Activated CD4-positive, alpha-beta T cell treated with anti-CD3 and anti-CD28 coated beads, Interleukin-2, amount 10 ng/mL, durations not matched to agents 24 days and 14 days (primary cell): ENCODE measurements at regions not wholly inside any gene's neighbourhood (a gene's known extent, or its start where the extent isn't known, plus 50 kb on each side); places are given as distances from the start of the nearest gene placed in this dataset.

Source experiments
- DNase-seq: peaks from one replicate; pipeline ENCODE4 v3.0.0; 2022
- H3K27ac Mint-ChIP-seq: one replicate; pipeline ENCODE4 v1.8.0; 2022; ENCODE audit warnings: mild to moderate bottlenecking, mixed read lengths
- H3K27me3 Mint-ChIP-seq: one replicate; pipeline ENCODE4 v1.8.0; 2022; ENCODE audit warnings: mixed read lengths
- H3K36me3 Mint-ChIP-seq: one replicate; pipeline ENCODE4 v1.8.0; 2022; ENCODE audit warnings: low read depth, mild to moderate bottlenecking, mixed read lengths
- H3K4me1 Mint-ChIP-seq: one replicate; pipeline ENCODE4 v1.8.0; 2021; ENCODE audit warnings: mixed read lengths
- H3K4me3 Mint-ChIP-seq: one replicate; pipeline ENCODE4 v1.8.0; 2022; ENCODE audit warnings: mild to moderate bottlenecking, moderate library complexity, mixed read lengths
- H3K9me3 Mint-ChIP-seq: one replicate; pipeline ENCODE4 v1.8.0; 2021; ENCODE audit warnings: mixed read lengths
- intact Hi-C: fragments of 100-400 bp; cut with micrococcal nuclease; formaldehyde crosslinking; loops from one replicate; pipeline ENCODE4 v1.15.1; 2023

- H3K36me3 Mint-ChIP-seq = no peaks in the 10 kb centered on the region
- intact Hi-C loops = loop anchor here (1.0 to 2.0 kb wide), 9 partner anchors 88 to 484 kb away; no protein-coding TSS in a partner anchor
- no peak for DNase-seq
These were observed 509.9 kb downstream of the SHQ1 start for GRCh38 chr3:72338082-72338941.

GRCh38 chr3:72337480-72337855 is 510.8 kb downstream of the SHQ1 start:
- no peaks in the 10 kb centered on the region for H3K9me3 Mint-ChIP-seq
- no peaks in the 10 kb centered on the region for H3K27me3 Mint-ChIP-seq
- no peaks in the 10 kb centered on the region for H3K36me3 Mint-ChIP-seq
- no peak overlapping the region for H3K27ac Mint-ChIP-seq
- H3K4me3 Mint-ChIP-seq = no peak overlapping the region
- no peak for DNase-seq
- intact Hi-C loops = no loop called here
- H3K4me1 Mint-ChIP-seq = peaks cover 13% of the 10 kb centered on the region

More at GRCh38 chr3:72338082-72338941, 509.9 kb downstream of the SHQ1 start:
- peaks cover 21% of the 10 kb centered on the region for H3K4me1 Mint-ChIP-seq
- no peak overlapping the region for H3K27ac Mint-ChIP-seq
- H3K4me3 Mint-ChIP-seq = no peak overlapping the region
- H3K9me3 Mint-ChIP-seq = no peaks in the 10 kb centered on the region
- H3K27me3 Mint-ChIP-seq = no peaks in the 10 kb centered on the region

DNA sequence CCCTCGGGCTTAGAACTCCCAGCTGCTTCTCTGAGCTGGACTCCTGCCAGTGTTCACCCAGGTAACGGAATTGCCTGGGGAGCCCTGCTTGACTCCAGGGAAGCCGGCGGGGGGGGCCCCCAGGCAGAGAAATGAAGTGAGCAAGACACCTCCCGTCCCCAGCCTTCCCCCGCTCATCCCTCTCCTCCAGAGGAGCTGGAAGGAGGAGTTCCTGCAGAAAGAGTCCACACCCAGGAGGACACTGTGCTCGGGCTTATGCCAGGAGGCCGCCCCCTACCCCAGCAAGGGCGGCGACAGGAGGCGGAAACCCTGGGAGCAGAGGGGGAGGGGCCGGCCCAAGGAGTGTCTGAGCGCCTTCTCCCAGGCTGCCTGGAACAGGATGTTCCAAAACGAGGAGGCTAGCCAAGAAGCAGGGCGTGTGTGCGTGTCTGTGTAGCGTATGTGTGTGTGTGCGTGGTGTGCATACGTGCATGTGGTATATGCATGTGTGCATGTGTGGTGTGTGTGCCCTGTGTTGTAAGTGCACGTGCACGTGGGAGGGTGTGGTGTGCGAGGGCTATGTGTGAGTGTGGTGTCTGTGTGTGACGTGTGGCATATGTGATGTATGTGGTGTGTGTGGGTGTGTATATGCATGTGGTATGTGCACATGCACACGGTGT is 511.3 kb downstream of the SHQ1 start:
- peaks cover 10% of the 10 kb centered on the region for H3K4me1 Mint-ChIP-seq
- no peaks in the 10 kb centered on the region for H3K27me3 Mint-ChIP-seq
- H3K9me3 Mint-ChIP-seq = no peaks in the 10 kb centered on the region
- H3K4me3 Mint-ChIP-seq = no peak overlapping the region
- no peak overlapping the region for H3K27ac Mint-ChIP-seq
- intact Hi-C loops = no loop called here
- H3K36me3 Mint-ChIP-seq = no peaks in the 10 kb centered on the region
- DNase-seq = no peak

DNA sequence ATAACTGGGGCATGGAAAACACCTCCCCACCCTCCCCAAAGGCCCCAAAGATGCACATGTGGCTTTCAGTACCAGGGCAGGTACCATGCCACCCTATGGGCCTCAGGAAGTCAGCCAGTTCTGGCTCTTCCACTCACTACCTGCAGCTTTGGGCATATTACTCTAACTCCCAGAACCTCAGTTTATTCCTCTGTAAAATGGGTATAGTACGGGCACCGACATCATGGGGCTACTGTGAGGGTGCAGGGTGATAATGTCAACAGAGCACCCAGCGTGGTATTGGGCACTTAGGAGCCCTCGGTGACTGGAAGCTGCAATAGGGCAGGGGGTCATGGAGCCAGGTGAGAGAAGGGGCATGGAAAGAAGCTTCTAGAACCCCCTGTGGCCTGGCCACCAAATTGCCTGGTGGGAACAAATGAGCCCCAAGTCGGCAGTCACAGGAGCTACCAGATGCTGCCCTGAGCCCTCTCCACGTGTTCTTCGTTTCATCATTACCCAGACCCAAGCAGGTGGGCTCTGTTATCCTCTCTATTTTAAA is 512.1 kb downstream of the SHQ1 start:
- H3K4me3 Mint-ChIP-seq = no peak overlapping the region
- no peaks in the 10 kb centered on the region for H3K36me3 Mint-ChIP-seq
- no peak for DNase-seq
- H3K9me3 Mint-ChIP-seq = no peaks in the 10 kb centered on the region
- intact Hi-C loops = no loop called here
- peaks cover 1% of the 10 kb centered on the region for H3K27me3 Mint-ChIP-seq
- H3K4me1 Mint-ChIP-seq = peaks cover 4% of the 10 kb centered on the region
- H3K27ac Mint-ChIP-seq = no peak overlapping the region

DNA sequence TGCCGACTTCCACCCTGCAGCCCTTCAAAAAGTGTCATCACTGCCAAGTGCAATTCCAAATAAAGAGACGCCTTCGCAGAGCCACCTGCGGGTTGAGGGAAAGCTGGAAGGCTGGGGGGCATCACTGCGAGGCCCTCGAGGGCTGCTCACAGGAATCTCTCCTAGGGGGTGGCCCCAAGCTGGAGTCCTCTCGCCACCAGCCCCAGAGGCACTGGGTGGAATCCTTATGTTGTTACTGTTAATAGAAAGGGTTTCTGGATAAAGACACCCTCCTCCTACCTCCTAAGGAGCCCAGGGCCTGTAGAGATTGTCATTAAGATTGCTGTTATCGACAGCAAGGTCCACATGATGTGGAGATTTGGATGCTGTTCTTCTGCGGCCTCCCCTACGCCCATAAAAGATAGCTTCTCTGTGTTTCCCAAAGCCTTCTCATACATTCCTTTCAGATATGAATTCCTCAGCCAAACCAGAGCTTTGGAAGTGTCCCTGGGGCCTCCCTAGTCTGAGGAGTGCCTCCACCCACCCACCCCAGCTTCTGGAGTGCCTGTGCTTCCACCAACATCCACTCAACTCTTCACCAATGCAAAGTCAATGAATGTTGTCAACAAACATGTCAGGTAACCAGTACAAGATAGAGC is 512.7 kb downstream of the SHQ1 start:
- no peaks in the 10 kb centered on the region for H3K36me3 Mint-ChIP-seq
- H3K9me3 Mint-ChIP-seq = no peaks in the 10 kb centered on the region
- peaks cover 1% of the 10 kb centered on the region for H3K27me3 Mint-ChIP-seq
- H3K4me3 Mint-ChIP-seq = no peak overlapping the region
- DNase-seq = no peak
- intact Hi-C loops = no loop called here
- H3K4me1 Mint-ChIP-seq = peaks cover under 1% of the 10 kb centered on the region
- H3K27ac Mint-ChIP-seq = no peak overlapping the region

- Mint-ChIP-seq H3K9me3 (no peaks in the 10 kb centered on the region), H3K36me3 (no peaks in the 10 kb centered on the region), H3K4me1 (no peaks in the 10 kb centered on the region), H3K27ac (no peak overlapping the region), H3K4me3 (no peak overlapping the region), H3K27me3 (peaks cover 1% of the 10 kb centered on the region)
- intact Hi-C loops = no loop called here
- no peak for DNase-seq
These were observed 513.4 kb downstream of the SHQ1 start for GRCh38 chr3:72334681-72335457.

DNA sequence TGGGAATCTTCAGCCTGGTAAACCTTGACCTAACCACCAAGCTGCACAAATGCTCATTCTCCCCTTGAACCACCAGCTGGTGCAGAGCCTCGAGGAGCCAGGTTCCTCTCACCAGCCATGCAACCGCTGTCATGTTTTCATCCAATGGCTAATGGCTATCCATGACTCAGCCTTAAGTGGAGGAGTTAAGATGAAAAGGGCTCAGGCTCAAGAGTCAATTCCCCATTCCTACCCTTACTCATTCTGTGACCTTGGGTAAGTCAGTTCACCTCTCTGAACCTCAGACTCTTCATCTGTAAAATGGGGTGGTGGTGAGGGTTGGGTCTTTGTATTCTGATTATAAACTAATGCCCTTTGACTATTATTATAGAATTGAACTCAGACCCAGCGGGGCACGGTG is 515.6 kb downstream of the SHQ1 start:
- H3K9me3 Mint-ChIP-seq = peaks cover 2% of the 10 kb centered on the region
- no peak overlapping the region for H3K27ac Mint-ChIP-seq
- intact Hi-C loops = no loop called here
- no peak for DNase-seq
- no peak overlapping the region for H3K4me3 Mint-ChIP-seq
- H3K27me3 Mint-ChIP-seq = peaks cover 5% of the 10 kb centered on the region
- no peaks in the 10 kb centered on the region for H3K4me1 Mint-ChIP-seq
- no peaks in the 10 kb centered on the region for H3K36me3 Mint-ChIP-seq

- Mint-ChIP-seq H3K27ac (no peak overlapping the region), H3K4me1 (no peaks in the 10 kb centered on the region), H3K4me3 (no peak overlapping the region), H3K27me3 (peaks cover 5% of the 10 kb centered on the region), H3K36me3 (no peaks in the 10 kb centered on the region), H3K9me3 (peaks cover 8% of the 10 kb centered on the region)
- intact Hi-C loops = no loop called here
- no peak for DNase-seq
These were observed 516.2 kb downstream of the SHQ1 start for GRCh38 chr3:72332036-72332435.

GRCh38 chr3:72331076-72331475 is 517.2 kb downstream of the SHQ1 start:
- Mint-ChIP-seq H3K36me3 (no peaks in the 10 kb centered on the region), H3K4me3 (no peak overlapping the region), H3K27ac (no peak overlapping the region), H3K9me3 (peaks cover 11% of the 10 kb centered on the region), H3K4me1 (no peaks in the 10 kb centered on the region), H3K27me3 (peaks cover 5% of the 10 kb centered on the region)
- intact Hi-C loops = no loop called here
- DNase-seq = no peak

- Mint-ChIP-seq H3K4me3 (no peak overlapping the region), H3K27me3 (peaks cover 5% of the 10 kb centered on the region), H3K36me3 (no peaks in the 10 kb centered on the region), H3K4me1 (no peaks in the 10 kb centered on the region), H3K9me3 (peaks cover 11% of the 10 kb centered on the region), H3K27ac (no peak overlapping the region)
- intact Hi-C loops = no loop called here
- no peak for DNase-seq
These were observed 518.9 kb downstream of the SHQ1 start for GRCh38 chr3:72329354-72329753.

- Mint-ChIP-seq H3K4me1 (no peaks in the 10 kb centered on the region), H3K27me3 (peaks cover 5% of the 10 kb centered on the region), H3K27ac (no peak overlapping the region), H3K36me3 (no peaks in the 10 kb centered on the region), H3K4me3 (no peak overlapping the region), H3K9me3 (peaks cover 11% of the 10 kb centered on the region)
- no peak for DNase-seq
- intact Hi-C loops = no loop called here
These were observed 519.4 kb downstream of the SHQ1 start for GRCh38 chr3:72328755-72329277.

DNA sequence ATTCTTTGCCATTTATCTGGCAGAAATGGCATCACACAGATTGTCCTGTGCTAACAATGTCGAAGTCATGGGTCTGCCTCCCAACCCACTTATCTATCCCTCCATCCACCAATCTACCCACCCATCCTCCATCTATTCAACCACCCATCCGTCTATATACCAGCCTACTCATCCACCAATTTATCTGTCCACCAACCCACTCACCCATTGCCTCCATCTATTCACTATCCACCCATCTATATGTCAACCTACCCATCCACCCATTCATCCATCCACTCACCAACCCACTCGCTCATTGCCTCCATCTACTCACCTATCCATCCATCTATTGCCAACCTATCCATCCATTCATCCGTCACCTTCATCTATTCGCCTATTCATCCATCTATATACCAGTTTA is 521.2 kb downstream of the SHQ1 start:
- DNase-seq = no peak
- no peaks in the 10 kb centered on the region for H3K36me3 Mint-ChIP-seq
- intact Hi-C loops = no loop called here
- peaks cover 5% of the 10 kb centered on the region for H3K27me3 Mint-ChIP-seq
- peaks cover 11% of the 10 kb centered on the region for H3K9me3 Mint-ChIP-seq
- no peak overlapping the region for H3K4me3 Mint-ChIP-seq
- no peak overlapping the region for H3K27ac Mint-ChIP-seq
- no peaks in the 10 kb centered on the region for H3K4me1 Mint-ChIP-seq

DNA sequence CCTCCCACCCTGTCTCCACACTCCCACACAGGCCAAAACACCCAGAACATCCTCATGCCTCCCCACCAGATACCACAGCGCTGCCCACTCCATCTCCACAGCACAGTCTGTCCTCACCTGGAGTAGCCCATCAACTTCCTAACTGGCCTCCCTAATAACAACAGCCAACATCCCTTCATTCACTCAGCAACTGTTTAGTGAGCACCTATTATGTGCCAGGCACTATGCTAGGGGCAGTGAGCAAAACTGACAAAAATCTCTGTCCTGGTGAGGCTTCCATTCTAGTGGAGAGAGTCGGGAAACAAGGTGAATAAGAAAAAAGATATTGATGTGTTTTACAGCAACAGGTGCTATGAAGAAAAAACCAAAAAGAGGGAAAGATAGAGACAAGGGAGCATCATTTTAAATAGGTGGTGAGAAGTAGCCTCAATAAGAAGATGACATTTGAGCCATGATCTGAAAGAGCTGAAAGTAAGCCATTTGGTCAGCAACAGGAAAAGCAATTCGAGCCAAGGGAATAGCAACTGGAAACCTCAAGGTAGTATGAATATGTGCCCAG is 523.9 kb downstream of the SHQ1 start:
- H3K9me3 Mint-ChIP-seq = peaks cover 11% of the 10 kb centered on the region
- no peaks in the 10 kb centered on the region for H3K36me3 Mint-ChIP-seq
- H3K4me3 Mint-ChIP-seq = no peak overlapping the region
- H3K27me3 Mint-ChIP-seq = peaks cover 4% of the 10 kb centered on the region
- no peak overlapping the region for H3K27ac Mint-ChIP-seq
- H3K4me1 Mint-ChIP-seq = no peaks in the 10 kb centered on the region
- intact Hi-C loops = no loop called here
- DNase-seq = no peak
